Endodermal cell (in vitro differentiated cells): ENCODE measurements at regions not wholly inside any gene's neighbourhood (a gene's known extent, or its start where the extent isn't known, plus 50 kb on each side); places are given as distances from the start of the nearest gene placed in this dataset.

Experiments used
- DNase-seq: peaks from one replicate; pipeline ENCODE4 v3.0.0-alpha.2; 2017
- H3K27ac ChIP-seq: 2 replicates; pipeline ENCODE4 v1.5.1; 2013; ENCODE audit warnings: mild to moderate bottlenecking, low read depth, low read length, moderate library complexity
- H3K27me3 ChIP-seq: 2 replicates; pipeline ENCODE4 v1.6.1; 2013; ENCODE audit warnings: mild to moderate bottlenecking, low read length, moderate library complexity; ENCODE audit not compliant: insufficient read depth, control insufficient read depth, poor library complexity, severe bottlenecking
- H3K36me3 ChIP-seq: 2 replicates; pipeline ENCODE4 v1.7.0; 2013; ENCODE audit warnings: mild to moderate bottlenecking, low read length, moderate library complexity; ENCODE audit not compliant: control insufficient read depth, insufficient read depth
- H3K4me1 ChIP-seq: one replicate; pipeline ENCODE4 v1.7.0; 2013; ENCODE audit warnings: low read length; ENCODE audit not compliant: control insufficient read depth, insufficient read depth
- H3K4me3 ChIP-seq: 2 replicates; pipeline ENCODE4 v1.5.1; 2013; ENCODE audit warnings: mild to moderate bottlenecking, low read length, moderate library complexity
- H3K9ac ChIP-seq: 2 replicates; pipeline ENCODE4 v1.6.1; 2013; ENCODE audit warnings: mild to moderate bottlenecking, low read length, moderate library complexity; ENCODE audit not compliant: poor library complexity, severe bottlenecking; ENCODE audit errors: extremely low read depth
- H3K9me3 ChIP-seq: 2 replicates; pipeline ENCODE4 v1.6.1; 2013; ENCODE audit warnings: mild to moderate bottlenecking, low read length, moderate library complexity; ENCODE audit not compliant: control insufficient read depth
- H3K27ac Mint-ChIP-seq: 2 replicates; pipeline ENCODE4 v1.8.0; 2020; ENCODE audit warnings: mixed read lengths
- H3K27me3 Mint-ChIP-seq: 2 replicates; pipeline ENCODE4 v1.8.0; 2021; ENCODE audit warnings: mild to moderate bottlenecking, mixed read lengths; ENCODE audit not compliant: insufficient read depth
- H3K36me3 Mint-ChIP-seq: 2 replicates; pipeline ENCODE4 v1.8.0; 2020; ENCODE audit warnings: low read depth, mixed read lengths
- H3K4me1 Mint-ChIP-seq: 2 replicates; pipeline ENCODE4 v1.8.0; 2020; ENCODE audit warnings: mixed read lengths
- H3K4me3 Mint-ChIP-seq: 2 replicates; pipeline ENCODE4 v1.8.0; 2020; ENCODE audit warnings: mild to moderate bottlenecking, moderate library complexity, mixed read lengths
- H3K9me3 Mint-ChIP-seq: 2 replicates; pipeline ENCODE4 v1.8.0; 2020; ENCODE audit warnings: mild to moderate bottlenecking, mixed read lengths
- WGBS, 2 experiments: methylation state at CpG; one replicate each; pipeline versions ENCODE4 v1.1.5 to v1.1.7; 2013; ENCODE audit warnings: missing lambda C conversion rate in 2 of 2, mixed read lengths in 1 of 2; ENCODE audit not compliant: insufficient coverage in 1 of 2, insufficient read length in 1 of 2; 5-methylcytosine and 5-hydroxymethylcytosine counted together
- TF ChIP-seq, protein P1 (sequence below): fragments of 200-600 bp; sonication (generic); conservative IDR thresholded peaks from 2 replicates; pipeline ENCODE4 v1.5.0; 2021; ENCODE audit warnings: antibody characterized with exemption, mild to moderate bottlenecking

DNA sequence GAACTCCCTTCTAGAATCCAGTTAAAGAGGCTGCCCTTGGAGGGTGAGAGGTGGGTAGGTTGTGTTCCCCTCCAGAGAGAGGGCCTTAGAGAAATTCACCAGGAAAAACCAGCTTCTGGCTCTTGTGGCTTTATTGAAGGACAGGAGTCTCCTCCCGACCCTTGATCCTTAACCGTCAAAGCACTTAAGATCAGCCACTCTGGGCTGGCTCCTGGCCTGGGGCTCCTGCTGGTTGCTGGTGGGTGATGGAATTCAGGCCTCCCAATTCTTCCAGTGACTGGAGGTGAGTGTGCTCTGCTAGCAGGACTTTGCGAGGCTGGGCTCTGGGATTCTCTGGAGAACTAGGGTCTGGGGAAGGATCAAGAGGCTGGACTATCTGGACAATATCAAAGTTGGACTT is 75.6 kb upstream of the LGSN start:
- no peaks in the 10 kb centered on the region for H3K36me3 ChIP-seq
- TF ChIP-seq, protein P1, sequence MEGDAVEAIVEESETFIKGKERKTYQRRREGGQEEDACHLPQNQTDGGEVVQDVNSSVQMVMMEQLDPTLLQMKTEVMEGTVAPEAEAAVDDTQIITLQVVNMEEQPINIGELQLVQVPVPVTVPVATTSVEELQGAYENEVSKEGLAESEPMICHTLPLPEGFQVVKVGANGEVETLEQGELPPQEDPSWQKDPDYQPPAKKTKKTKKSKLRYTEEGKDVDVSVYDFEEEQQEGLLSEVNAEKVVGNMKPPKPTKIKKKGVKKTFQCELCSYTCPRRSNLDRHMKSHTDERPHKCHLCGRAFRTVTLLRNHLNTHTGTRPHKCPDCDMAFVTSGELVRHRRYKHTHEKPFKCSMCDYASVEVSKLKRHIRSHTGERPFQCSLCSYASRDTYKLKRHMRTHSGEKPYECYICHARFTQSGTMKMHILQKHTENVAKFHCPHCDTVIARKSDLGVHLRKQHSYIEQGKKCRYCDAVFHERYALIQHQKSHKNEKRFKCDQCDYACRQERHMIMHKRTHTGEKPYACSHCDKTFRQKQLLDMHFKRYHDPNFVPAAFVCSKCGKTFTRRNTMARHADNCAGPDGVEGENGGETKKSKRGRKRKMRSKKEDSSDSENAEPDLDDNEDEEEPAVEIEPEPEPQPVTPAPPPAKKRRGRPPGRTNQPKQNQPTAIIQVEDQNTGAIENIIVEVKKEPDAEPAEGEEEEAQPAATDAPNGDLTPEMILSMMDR = no peak
- DNase-seq = peak; percentile 55
- H3K4me3 Mint-ChIP-seq = no peak overlapping the region
- H3K27ac Mint-ChIP-seq = no peak overlapping the region
- H3K27me3 ChIP-seq = no peaks in the 10 kb centered on the region
- peaks cover 6% of the 10 kb centered on the region for H3K27me3 Mint-ChIP-seq
- no peaks in the 10 kb centered on the region for H3K9me3 ChIP-seq
- no peaks in the 10 kb centered on the region for H3K4me1 ChIP-seq
- H3K9me3 Mint-ChIP-seq = no peaks in the 10 kb centered on the region
- no peak overlapping the region for H3K4me3 ChIP-seq
- H3K9ac ChIP-seq = no peak overlapping the region
- 80 to 92% methylated on average over 1 to 3 of the region's 3 CpGs for WGBS, 2 experiments
- H3K4me1 Mint-ChIP-seq = peaks cover 3% of the 10 kb centered on the region
- H3K36me3 Mint-ChIP-seq = no peaks in the 10 kb centered on the region
- no peak overlapping the region for H3K27ac ChIP-seq

DNA sequence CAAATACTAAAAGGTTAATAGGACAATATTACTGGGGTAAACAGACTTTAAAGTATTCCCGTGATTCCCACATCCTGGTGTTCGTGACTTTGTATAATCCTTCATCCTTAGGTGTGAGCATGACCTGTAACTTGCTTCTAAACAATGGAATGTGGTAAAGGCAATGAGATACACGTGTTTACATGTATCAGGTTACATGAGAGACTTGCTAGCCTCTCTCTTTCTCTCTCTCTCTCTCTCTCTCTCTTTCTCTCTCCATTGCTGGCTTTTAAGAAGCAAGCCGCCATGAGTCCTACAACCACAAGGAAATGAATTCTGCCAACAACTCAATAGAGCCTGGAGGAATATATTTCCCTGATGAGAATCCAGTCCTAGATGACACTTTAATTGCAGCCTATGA is 83.9 kb upstream of the LGSN start:
- Mint-ChIP-seq H3K36me3 (no peaks in the 10 kb centered on the region), H3K9me3 (no peaks in the 10 kb centered on the region)

GRCh38 chr6:63410435-63411426 is 90.9 kb upstream of the LGSN start:
- no peaks in the 10 kb centered on the region for H3K4me1 ChIP-seq
- no peak overlapping the region for H3K27ac ChIP-seq
- H3K27me3 Mint-ChIP-seq = peaks cover 1% of the 10 kb centered on the region
- no peak overlapping the region for H3K27ac Mint-ChIP-seq
- TF ChIP-seq, protein P1 = no peak
- H3K4me3 Mint-ChIP-seq = no peak overlapping the region
- no peaks in the 10 kb centered on the region for H3K36me3 Mint-ChIP-seq
- no peak for DNase-seq
- H3K4me3 ChIP-seq = no peak overlapping the region
- H3K9me3 ChIP-seq = no peaks in the 10 kb centered on the region
- no peak overlapping the region for H3K9ac ChIP-seq
- H3K4me1 Mint-ChIP-seq = no peaks in the 10 kb centered on the region
- H3K9me3 Mint-ChIP-seq = no peaks in the 10 kb centered on the region
- H3K36me3 ChIP-seq = no peaks in the 10 kb centered on the region
- 86 to 96% methylated on average over 5 to 6 of the region's 6 CpGs for WGBS, 2 experiments
- H3K27me3 ChIP-seq = no peaks in the 10 kb centered on the region

More for the DNA sequence above, 83.9 kb upstream of the LGSN start:
- Mint-ChIP-seq H3K27ac (no peak overlapping the region), H3K4me3 (no peak overlapping the region), H3K27me3 (peaks cover 1% of the 10 kb centered on the region), H3K4me1 (no peaks in the 10 kb centered on the region)
- no peak overlapping the region for H3K27ac ChIP-seq
- no peaks in the 10 kb centered on the region for H3K36me3 ChIP-seq
- DNase-seq = no peak
- no peak overlapping the region for H3K9ac ChIP-seq
- no peaks in the 10 kb centered on the region for H3K27me3 ChIP-seq
- 73 to 94% methylated on average over 3 to 4 of the region's 4 CpGs for WGBS, 2 experiments
- TF ChIP-seq, protein P1 = no peak
- no peak overlapping the region for H3K4me3 ChIP-seq
- H3K4me1 ChIP-seq = no peaks in the 10 kb centered on the region
- no peaks in the 10 kb centered on the region for H3K9me3 ChIP-seq
